HFF-Myc (cell line): ENCODE measurements at regions not wholly inside any gene's neighbourhood (a gene's known extent, or its start where the extent isn't known, plus 50 kb on each side); places are given as distances from the start of the nearest gene placed in this dataset.

Experiments
- DNase-seq: peaks from one replicate; pipeline ENCODE4 v3.0.0-alpha.2; 2011; ENCODE audit warnings: low read depth; ENCODE audit errors: extremely low read depth
- H3K4me3 ChIP-seq: replicated peaks from 2 replicates; pipeline ENCODE4 v1.5.1; 2011; ENCODE audit warnings: low read depth, mild to moderate bottlenecking, control low read depth, low read length
- TF ChIP-seq, protein P1 (sequence below): IDR thresholded peaks from 2 replicates; pipeline ENCODE4 v1.5.1; 2012; ENCODE audit warnings: mild to moderate bottlenecking, low read depth, low read length, control low read depth; ENCODE audit errors: missing control alignments

DNA sequence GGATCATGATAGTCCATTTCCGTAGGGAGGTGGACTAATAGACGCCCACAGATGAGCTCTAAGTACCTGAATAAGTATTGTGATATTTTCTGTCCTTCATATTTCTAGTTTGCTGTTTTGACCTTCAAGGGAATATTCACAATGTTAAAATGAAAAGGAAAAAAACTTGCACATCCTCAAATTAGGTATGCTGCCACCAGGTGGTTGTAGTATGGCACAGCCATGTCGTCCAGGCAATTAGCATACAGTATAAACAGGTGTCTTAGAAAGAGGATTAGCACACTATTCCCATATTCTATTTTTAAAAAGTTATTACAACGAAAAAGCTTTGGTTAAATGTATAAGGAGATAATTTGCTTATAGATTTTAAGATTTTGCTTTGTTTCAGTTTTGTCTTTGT is 802.0 kb downstream of the RPA4 start:
- DNase-seq = no peak
- no peak overlapping the region for H3K4me3 ChIP-seq
- TF ChIP-seq, protein P1, sequence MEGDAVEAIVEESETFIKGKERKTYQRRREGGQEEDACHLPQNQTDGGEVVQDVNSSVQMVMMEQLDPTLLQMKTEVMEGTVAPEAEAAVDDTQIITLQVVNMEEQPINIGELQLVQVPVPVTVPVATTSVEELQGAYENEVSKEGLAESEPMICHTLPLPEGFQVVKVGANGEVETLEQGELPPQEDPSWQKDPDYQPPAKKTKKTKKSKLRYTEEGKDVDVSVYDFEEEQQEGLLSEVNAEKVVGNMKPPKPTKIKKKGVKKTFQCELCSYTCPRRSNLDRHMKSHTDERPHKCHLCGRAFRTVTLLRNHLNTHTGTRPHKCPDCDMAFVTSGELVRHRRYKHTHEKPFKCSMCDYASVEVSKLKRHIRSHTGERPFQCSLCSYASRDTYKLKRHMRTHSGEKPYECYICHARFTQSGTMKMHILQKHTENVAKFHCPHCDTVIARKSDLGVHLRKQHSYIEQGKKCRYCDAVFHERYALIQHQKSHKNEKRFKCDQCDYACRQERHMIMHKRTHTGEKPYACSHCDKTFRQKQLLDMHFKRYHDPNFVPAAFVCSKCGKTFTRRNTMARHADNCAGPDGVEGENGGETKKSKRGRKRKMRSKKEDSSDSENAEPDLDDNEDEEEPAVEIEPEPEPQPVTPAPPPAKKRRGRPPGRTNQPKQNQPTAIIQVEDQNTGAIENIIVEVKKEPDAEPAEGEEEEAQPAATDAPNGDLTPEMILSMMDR = peak; percentile 47

DNA sequence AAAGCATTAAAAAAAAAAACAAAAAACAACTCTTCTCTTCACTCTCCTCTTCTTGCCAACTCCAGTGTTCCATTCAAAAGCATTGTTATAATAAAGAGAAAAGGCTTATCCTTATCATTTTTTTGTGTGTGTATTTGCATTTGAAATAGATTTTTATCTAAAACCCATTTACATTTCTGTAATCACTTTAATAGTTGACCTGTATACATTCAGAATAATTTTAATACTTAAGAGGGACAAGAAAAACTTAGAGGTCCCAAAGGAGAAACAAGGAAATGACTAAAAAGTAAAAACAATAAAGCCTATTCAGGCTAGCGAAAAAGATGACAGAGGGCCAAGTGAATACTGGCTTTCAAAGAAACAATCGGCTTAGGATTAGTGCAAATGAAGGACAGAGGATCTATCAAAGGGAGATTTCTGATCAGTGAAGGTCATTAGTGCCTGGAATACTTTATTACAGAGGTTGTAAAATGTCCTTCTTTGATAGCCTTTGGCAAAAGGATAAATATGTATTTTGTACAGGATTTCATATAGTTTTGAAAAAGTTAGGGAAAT is 808.3 kb downstream of the RPA4 start:
- no peak for DNase-seq
- TF ChIP-seq, protein P1 = no peak
- H3K4me3 ChIP-seq = no peak overlapping the region

DNA sequence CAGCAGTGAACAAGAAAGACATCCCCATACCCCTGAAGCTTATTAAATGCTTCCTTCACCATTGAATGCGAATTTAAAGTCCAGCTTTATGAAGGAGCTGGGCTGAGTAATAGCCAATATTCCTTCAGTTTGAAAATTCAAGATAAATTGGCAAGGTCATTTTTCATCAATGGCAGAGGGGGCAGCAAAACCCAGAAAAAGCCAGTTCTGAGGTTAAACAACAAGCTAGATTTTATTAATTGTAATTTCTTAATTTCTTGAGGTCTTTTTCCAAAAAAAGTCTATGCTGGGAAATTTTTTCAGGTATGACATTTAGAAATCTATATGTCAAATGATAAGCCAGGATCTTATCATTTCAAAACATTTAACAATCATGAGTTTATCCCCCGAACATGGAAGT is 808.9 kb downstream of the RPA4 start:
- H3K4me3 ChIP-seq = no peak overlapping the region
- no peak for DNase-seq
- TF ChIP-seq, protein P1 = no peak

DNA sequence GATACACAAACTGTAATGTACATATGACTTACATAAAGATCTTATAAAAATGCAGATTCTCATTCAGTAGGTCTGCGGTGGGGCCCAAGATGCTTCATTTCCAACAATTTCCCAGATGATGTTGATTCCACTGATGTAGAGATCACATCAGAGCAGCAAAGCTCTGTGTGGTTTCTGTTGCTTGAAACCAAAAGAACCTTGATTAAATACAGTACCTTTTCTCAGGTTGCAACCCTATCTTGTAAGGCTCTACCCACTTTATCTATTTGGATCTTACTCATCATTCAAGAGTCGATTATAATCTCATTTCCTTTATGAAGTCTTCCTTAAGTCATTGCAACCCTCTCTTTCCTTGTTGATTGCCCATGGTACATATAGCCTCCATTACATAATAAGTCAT is 816.8 kb downstream of the RPA4 start:
- TF ChIP-seq, protein P1 = no peak
- no peak for DNase-seq
- H3K4me3 ChIP-seq = no peak overlapping the region

DNA sequence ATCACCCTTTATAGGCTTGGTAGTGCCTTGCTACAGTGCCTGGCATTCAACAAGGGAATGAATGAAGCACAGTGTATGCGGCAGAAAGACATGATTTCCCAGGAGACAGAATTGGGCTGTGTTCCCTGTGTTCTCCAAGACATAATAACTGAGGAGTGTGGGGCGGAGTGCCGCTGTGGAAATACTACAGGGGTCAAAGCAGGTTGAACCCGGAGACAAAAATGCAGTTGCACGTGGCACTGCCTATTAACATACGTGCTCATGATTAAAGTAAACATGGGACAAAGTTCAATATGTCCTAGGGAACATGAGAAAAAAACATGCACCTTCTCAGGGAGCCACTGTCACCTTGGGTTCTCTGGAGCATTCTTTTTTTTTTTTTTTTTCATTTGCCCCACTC is 820.8 kb downstream of the RPA4 start:
- H3K4me3 ChIP-seq = no peak overlapping the region
- TF ChIP-seq, protein P1 = no peak
- DNase-seq = no peak

DNA sequence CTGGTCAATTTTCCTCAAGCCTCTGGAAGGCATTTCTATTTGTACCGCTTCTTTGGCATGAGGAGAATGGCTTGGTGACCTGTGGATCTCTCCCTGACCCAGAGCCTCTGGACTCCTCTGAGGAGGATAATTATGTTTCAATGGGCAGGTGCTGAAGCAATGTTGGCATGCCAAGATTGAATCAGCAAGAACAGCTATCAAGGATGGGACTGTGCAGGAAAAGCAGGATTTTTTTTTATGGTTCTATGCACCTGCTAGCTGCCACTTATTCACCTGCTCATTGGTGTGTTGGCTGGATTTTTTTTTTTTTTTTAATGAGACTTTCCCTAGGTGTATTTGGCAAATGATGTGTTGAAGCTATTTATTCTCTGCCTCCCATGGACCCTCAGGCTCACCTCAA is 821.2 kb downstream of the RPA4 start:
- TF ChIP-seq, protein P1 = no peak
- DNase-seq = no peak
- H3K4me3 ChIP-seq = no peak overlapping the region

DNA sequence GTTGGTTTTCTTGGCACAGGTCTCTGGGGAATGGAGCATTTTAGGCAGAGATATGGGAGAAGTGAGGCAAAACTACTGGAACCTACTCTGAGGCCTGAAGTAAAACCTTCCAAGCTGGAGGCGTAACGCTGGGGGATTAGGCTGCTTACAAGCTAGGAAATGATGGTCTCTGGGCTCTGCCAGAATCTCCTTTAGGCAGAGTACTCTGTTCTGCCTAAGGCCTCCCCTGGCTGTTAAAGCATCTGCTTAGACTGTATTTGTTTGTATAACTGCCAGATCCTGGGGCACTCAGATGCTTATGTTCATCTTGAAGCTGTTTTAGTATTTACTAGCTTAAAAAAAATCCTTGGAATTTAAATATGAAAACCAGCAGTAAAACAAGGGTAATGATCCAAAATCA is 822.2 kb downstream of the RPA4 start:
- no peak for DNase-seq
- TF ChIP-seq, protein P1 = no peak
- H3K4me3 ChIP-seq = no peak overlapping the region
